AG04449 (cell line): ENCODE measurements at regions not wholly inside any gene's neighbourhood (a gene's known extent, or its start where the extent isn't known, plus 50 kb on each side); places are given as distances from the start of the nearest gene placed in this dataset.

ENCODE experiments used
- CTCF ChIA-PET: fragments of 350-600 bp; formaldehyde crosslinking; extraction: SDS; loops from one replicate; lab custom pipeline; 2021; ENCODE audit warnings: antibody characterized with exemption; lab: Yijun Ruan, JAX
- POLR2A ChIA-PET: fragments of 400-600, 350-600 bp; formaldehyde crosslinking; extraction: SDS; loops from one replicate; lab custom pipeline; 2020; ENCODE audit warnings: antibody characterized with exemption, inconsistent platforms; lab: Yijun Ruan, JAX
- DNase-seq: peaks from one replicate; pipeline ENCODE4 v3.0.0-alpha.2; 2010; ENCODE audit warnings: low read depth, low spot score
- H3K4me3 ChIP-seq: 2 replicates; pipeline ENCODE4 v1.5.1; 2011; ENCODE audit warnings: low read depth, mild to moderate bottlenecking, control low read depth, low read length
- CTCF ChIP-seq: IDR thresholded peaks from one replicate; pipeline ENCODE4 v1.5.1; 2011; ENCODE audit warnings: mild to moderate bottlenecking, moderate library complexity, low read length, control low read depth, inconsistent platforms; ENCODE audit not compliant: insufficient read depth; ENCODE audit errors: missing control alignments

- TF ChIP-seq CTCF, result no peak
- no peak overlapping the region for H3K4me3 ChIP-seq
- ChIA-PET POLR2A (no interaction called here), CTCF (interaction anchor here (1.0 kb wide), 2 partner anchors 14 to 21 kb away, joined by 3 read pairs; no protein-coding TSS in a partner anchor)
- peak; percentile 53 for DNase-seq
Measured at GRCh38 chr21:29238967-29239290, 59.8 kb upstream of the BACH1 start.

- no peak overlapping the region for H3K4me3 ChIP-seq
- POLR2A ChIA-PET, result no interaction called here
- DNase-seq, result no peak
- no peak for TF ChIP-seq CTCF
- CTCF ChIA-PET, result no interaction called here
Measured at GRCh38 chr21:29240136-29240535, 58.6 kb upstream of the BACH1 start.

GRCh38 chr21:29242201-29242600 lies 56.5 kb upstream of the BACH1 start:
- H3K4me3 ChIP-seq, result no peak overlapping the region
- no peak for DNase-seq
- POLR2A ChIA-PET, result no interaction called here
- no peak for TF ChIP-seq CTCF
- CTCF ChIA-PET, result interaction anchor here (0.7 to 0.9 kb wide), 2 partner anchors 17 to 77 kb away, joined by 3 to 4 read pairs; no protein-coding TSS in a partner anchor

- no peak for DNase-seq
- TF ChIP-seq CTCF, result no peak
- POLR2A ChIA-PET, result no interaction called here
- no peak overlapping the region for H3K4me3 ChIP-seq
- CTCF ChIA-PET, result interaction anchor here (0.6 to 0.9 kb wide), 3 partner anchors 7 to 16 kb away, joined by 3 read pairs; no protein-coding TSS in a partner anchor
Measured at GRCh38 chr21:29243188-29243587, 55.5 kb upstream of the BACH1 start.

- TF ChIP-seq CTCF, result no peak
- ChIA-PET CTCF (interaction anchor here (0.7 to 2.1 kb wide), 2 partner anchors 15 to 127 kb away, joined by 3 to 5 read pairs; no protein-coding TSS in a partner anchor), POLR2A (interaction anchor here (0.6 kb wide), 1 partner anchor 82 kb away, joined by 3 read pairs; no protein-coding TSS in a partner anchor)
- no peak for DNase-seq
- no peak overlapping the region for H3K4me3 ChIP-seq
Measured at GRCh38 chr21:29245104-29245643, 53.5 kb upstream of the BACH1 start.

- ChIA-PET POLR2A (no interaction called here), CTCF (interaction anchor here (0.7 kb wide), 1 partner anchor 14 kb away, joined by 3 read pairs; no protein-coding TSS in a partner anchor)
- no peak for TF ChIP-seq CTCF
Measured at GRCh38 chr21:29245863-29246262, 52.9 kb upstream of the BACH1 start.

More at GRCh38 chr21:29245863-29246262, 52.9 kb upstream of the BACH1 start:
- no peak overlapping the region for H3K4me3 ChIP-seq
- DNase-seq, result no peak
